HG03095 (cell line): ENCODE measurements at regions not wholly inside any gene's neighbourhood (a gene's known extent, or its start where the extent isn't known, plus 50 kb on each side); places are given as distances from the start of the nearest gene placed in this dataset.
"Not testable (repeated sequence)": the region's sequence is repeated elsewhere in the genome, so short reads cannot be mapped to it uniquely, and the experiment has no call there.

ENCODE experiments used
- ATAC-seq: cut with Tn5 transposase; IDR thresholded peaks from one replicate; pipeline ENCODE4 v1.9.1; 2021; ENCODE audit warnings: moderate library complexity; ENCODE audit not compliant: unreplicated experiment

- no peak for ATAC-seq
These were observed 832.9 kb downstream of the C12orf50 start for GRCh38 chr12:87196321-87196720.

DNA sequence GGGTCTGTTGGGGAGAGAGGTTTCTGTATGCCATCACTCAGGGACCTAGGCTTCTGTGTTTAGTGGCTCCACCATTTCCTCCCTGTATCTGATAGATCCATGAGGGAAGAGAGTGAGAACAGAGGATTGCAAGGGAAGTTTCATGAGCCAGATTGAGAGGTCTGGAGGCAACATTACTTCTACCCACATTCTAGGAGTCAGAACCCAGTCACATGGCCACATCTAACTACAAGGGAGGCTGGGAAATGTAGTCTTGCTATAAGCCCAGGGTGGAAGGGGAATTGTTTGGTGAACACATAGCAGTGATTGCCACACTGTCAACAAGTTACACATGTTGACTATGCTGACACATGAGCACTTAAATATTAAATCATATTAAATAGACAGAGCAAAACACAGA lies 834.8 kb downstream of the C12orf50 start:
- not testable (repeated sequence) for ATAC-seq

DNA sequence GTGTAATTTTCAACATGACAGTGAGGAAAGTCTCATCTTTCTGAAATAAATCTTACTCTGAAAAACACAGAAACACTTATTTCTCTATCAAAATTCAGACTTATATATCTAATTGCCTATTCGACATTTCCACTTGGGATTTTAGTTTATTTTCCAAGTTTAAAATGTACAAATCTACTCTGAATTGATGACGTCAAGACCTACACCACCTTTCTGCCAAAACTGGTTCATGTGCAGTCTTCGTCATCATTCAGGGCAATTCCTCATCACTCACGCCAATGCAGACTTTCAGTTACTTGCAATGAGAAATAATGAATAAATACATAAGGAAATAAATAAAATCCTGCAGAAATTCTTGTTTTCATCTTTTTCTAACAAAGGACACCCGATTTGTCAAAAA lies 843.8 kb downstream of the C12orf50 start:
- ATAC-seq: no peak

- no peak for ATAC-seq
These were observed 846.4 kb downstream of the C12orf50 start for GRCh38 chr12:87182696-87183233.

- no peak for ATAC-seq
These were observed 857.8 kb downstream of the C12orf50 start for GRCh38 chr12:87171356-87171755.

- ATAC-seq: no peak
These were observed 860.2 kb downstream of the C12orf50 start for GRCh38 chr12:87169010-87169409.

DNA sequence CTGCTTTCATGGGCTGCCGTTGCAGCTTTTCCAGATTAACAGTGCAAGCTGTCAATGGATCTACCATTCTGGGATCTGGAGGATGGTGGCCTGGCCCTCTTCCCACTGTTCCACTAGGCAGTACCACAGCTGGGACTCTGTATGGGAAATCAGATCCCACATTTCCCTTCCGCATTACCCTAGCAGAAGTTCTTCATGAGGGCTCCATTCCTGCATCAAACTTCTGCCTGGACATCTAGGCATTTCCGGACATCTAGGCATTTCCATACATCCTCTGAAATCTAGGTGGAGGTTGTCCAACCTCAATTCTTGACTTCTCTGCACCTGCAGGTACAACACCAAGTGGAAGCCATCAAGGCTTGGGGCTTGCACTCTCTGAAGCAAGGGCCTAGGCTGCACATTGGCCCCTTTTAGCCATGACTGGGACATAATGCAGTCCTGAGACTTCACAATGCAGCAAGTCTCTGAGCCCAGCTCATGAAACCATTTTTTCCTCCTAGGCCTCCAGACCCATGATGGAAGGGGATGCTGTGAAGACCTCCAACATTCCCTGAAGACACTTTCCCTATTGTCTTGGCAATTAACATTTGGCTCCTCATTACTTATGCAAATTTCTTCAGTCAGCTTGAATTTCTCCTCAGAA lies 863.3 kb downstream of the C12orf50 start:
- ATAC-seq: no peak

DNA sequence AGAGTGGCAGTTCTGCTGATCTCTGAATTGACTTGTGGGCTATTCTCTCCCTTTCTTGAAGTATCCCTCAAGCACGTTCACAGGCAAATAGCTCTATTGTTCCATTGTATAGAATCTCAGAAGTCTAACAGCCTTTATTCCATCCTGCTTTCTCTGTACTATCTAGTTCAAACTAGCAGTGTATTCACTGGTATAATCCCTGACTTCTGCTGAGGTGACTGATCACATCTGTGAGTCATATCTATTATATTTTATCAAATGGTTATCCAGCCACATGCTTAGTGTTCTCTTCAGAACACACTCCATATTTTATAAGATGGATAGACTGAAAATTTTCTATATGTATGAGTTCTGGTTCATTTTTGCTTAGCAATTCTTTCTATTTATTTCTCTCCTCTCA lies 866.1 kb downstream of the C12orf50 start:
- ATAC-seq: no peak

DNA sequence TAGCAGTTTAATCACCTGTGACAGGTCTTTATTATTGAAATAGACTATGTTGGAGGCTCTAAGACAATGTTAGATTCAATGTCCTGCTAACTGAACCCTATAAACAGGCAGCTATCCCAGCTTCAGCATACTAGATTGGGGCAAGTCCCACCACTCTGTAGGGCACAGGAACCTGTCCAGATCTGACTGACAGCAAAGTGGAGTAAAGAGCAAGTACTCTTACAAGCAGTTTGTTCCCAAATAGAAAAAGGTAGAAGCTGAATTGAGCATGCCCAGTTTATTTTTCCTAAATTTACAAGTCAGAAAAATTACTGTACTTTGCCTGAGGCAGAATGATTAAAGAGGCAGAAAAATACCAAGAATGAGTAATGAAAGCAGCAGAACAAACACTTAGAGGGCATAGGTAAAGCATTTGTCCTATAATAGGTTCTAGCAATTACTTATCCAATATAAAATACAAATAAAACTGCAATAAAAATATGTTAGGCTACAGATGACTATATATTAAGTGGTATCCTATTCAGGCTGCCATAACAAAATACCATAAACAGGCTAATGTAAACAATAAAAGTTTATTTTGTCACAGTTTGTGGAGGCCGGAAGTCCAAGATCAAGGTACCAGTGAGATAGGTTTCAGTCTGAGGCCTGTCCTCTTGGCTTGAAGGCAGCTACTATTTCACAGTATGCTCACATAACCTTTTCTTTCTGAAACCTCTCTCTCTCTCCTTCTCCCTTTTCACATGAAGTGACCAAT lies 868.2 kb downstream of the C12orf50 start:
- ATAC-seq: no peak

DNA sequence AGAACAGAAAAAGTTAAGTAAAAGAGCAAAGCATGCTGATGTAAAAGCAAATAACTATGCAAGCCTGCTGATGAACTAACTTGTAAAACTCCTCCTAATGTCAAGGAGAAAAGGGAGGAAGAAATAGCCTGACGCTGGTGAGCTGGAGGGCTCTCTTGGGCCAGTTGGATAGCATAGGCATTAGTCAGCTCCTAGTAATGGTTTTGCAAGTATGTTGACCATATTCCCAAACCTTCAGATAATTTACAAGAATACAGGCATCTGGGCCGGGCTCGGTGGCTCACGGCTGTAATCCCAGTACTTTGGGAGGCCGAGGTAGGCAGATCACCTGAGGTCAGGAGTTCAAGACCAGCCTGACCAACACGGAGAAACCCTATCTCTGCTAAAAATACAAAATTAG lies 871.4 kb downstream of the C12orf50 start:
- no peak for ATAC-seq

DNA sequence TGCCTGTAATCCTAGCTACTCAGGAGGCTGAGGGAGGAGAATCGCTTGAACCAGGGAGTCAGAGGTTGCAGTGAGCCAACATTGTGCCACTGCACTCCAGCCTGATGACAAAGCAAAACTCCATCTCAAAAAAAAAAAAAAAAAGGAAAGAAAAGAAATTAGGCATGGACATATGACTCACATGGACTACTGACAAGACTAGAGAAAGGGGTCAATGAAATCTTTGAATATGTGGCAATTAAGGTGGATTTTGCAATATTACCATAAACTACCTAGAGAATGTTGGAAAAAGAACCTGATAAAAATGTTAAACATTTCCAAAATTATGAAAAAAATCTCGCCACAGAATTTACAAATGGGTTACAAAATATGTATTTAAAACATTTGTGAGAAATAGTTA lies 873.6 kb downstream of the C12orf50 start:
- ATAC-seq: no peak

GRCh38 chr12:87152841-87153528 lies 876.2 kb downstream of the C12orf50 start:
- no peak for ATAC-seq

- no peak for ATAC-seq
These were observed 877.1 kb downstream of the C12orf50 start for GRCh38 chr12:87152075-87152474.

- peak; percentile 83 for ATAC-seq
These were observed 878.1 kb downstream of the C12orf50 start for GRCh38 chr12:87150969-87151662.

GRCh38 chr12:87142342-87142741 lies 886.2 kb upstream of the MGAT4C start:
- ATAC-seq: no peak

DNA sequence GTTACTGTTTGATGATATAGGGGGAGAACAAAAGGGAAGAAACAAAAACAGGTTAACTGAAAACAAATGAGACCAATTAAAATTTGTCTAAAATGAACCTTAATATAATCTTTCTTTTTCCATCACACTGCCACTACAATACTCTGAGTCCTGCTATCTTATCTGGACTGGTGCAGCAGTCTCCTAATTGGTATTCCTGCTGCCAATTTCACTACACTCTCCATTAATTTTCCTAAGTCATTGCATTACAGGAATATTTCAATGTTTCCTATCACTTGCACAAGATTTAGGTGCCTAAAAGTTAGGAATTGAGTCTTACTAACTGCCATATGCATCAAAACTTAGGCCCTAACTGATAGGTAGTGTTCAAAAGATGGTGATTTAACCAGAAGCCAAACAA lies 884.9 kb upstream of the MGAT4C start:
- no peak for ATAC-seq

DNA sequence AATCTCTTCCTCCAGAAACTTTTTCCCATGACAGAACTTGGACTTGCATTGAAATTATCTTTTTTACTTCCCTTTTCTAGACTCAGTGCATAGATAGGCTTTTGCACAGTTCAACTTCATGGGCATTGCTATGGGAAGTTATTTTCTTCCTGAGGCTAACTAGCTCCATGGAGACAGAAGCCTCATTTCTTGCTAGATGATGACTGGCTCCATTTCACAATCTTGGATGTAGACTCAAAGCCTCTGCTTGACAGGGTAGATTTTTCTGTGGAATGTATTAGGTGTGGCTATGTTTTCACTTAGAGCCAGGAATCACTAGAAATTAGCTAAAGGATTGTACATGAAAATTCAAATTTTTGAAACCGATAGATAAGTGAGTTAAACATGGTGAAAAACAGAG lies 884.1 kb upstream of the MGAT4C start:
- ATAC-seq: no peak

DNA sequence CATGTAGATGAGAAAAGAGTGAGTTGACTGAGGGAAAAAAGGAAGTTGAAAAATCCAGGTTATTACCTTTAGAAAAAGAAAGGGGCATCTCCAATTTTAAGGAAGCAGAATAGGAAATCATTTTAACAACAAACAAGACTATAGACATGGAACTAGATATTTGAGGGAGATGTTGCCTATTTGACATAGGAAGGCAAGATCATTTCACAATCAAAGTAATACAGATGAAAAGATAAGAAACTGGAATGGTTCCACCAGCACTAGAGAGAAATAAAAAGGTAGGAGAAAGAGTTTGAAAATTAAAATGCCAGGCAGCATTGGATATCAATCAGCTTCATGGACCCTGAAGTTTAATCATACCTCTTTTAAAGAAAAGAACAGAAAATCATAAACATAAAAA lies 881.0 kb upstream of the MGAT4C start:
- no peak for ATAC-seq

DNA sequence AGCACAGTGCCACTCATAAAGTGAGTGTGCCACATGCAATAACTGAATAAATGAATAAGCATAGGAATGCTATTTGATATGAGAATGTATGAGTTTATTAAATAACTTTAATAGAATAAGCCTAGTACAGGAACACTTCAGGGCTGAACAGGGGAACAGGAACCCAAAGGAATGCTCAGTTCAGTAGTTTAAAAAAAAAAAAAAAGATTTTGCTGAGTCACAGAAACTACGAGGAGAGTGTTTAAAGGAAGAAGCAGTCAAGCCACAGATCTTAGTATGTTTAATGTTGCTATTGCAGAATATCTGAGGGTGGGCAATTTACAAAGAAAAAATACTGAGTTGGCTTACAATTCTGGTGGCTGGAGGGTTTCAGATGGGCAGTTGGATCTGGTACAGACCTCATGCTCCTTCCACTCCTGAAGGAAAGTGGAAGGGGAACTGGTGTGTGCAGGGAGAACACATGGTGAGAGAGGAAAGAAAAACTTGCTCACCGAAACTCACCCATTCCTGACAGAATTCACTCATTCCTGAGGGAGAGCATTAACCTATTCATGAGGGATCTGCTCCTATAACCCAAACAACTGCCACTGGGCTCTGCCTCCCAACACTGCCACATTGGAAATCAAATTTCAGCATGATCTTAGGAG lies 880.3 kb upstream of the MGAT4C start:
- ATAC-seq: no peak

- no peak for ATAC-seq
These were observed 871.1 kb upstream of the MGAT4C start for GRCh38 chr12:87127272-87127671.

DNA sequence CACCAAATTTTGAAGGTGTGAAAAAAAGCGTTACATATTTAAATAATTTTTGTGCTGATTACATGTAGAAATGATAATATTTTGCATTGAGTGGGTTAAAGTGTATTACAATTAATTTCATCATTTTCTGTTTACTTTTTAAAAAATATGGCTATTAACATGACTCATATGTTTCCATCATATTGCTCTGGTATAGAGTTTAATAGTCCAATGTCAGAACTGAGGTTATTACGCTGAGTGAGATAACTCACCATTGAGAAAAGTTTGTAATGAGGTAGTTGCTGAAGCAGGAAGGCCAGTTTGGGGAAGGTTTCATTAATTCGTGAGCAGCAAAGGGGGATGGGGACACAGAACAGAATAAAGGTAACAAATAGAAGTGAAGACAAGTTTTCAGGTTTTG lies 865.7 kb upstream of the MGAT4C start:
- ATAC-seq: no peak
